Kidney (tissue), 13 donors: ENCODE measurements at regions not wholly inside any gene's neighbourhood (a gene's known extent, or its start where the extent isn't known, plus 50 kb on each side); places are given as distances from the start of the nearest gene placed in this dataset.
"Not testable (repeated sequence)": the region's sequence is repeated elsewhere in the genome, so short reads cannot be mapped to it uniquely, and the experiment has no call there.

Source experiments
- DNase-seq, 5 donors: peaks; one replicate each; pipeline ENCODE4 v3.0.0-alpha.2; 2013 to 2020
- FAIRE-seq: peaks from 2 replicates; lab custom pipeline; 2012; peaks lifted over from hg19 to GRCh38; lab: Jason Lieb, UNC
- H3K27ac ChIP-seq, 2 donors: one replicate each; pipeline ENCODE4 v1.7.0; 2013; ENCODE audit warnings: low read depth in 2 of 2, low read length in 2 of 2, inconsistent platforms in 1 of 2
- H3K27me3 ChIP-seq: one replicate; pipeline ENCODE4 v1.7.1; 2013; ENCODE audit warnings: low read length, inconsistent platforms; ENCODE audit not compliant: control insufficient read depth, insufficient read depth
- H3K36me3 ChIP-seq, 3 donors: one replicate each; pipeline versions ENCODE4 v1.7.0 to v1.7.1; 2013; ENCODE audit warnings: low read length in 3 of 3, control low read depth in 1 of 3, inconsistent platforms in 1 of 3; ENCODE audit not compliant: insufficient read depth in 3 of 3, control insufficient read depth in 2 of 3
- H3K4me1 ChIP-seq, 3 donors: one replicate each; pipeline versions ENCODE4 v1.7.0 to v1.7.1; 2013; ENCODE audit warnings: low read length in 3 of 3, inconsistent platforms in 1 of 3, low read depth in 1 of 3; ENCODE audit not compliant: control insufficient read depth in 2 of 3, insufficient read depth in 2 of 3
- H3K4me3 ChIP-seq, 3 donors: one replicate each; pipeline versions ENCODE4 v1.7.0 to v1.8.1; 2013; ENCODE audit warnings: low read length in 3 of 3, control low read depth in 1 of 3, inconsistent platforms in 1 of 3
- H3K9ac ChIP-seq, 3 donors: one replicate each; pipeline versions ENCODE4 v1.7.0 to v1.7.1; 2013; ENCODE audit warnings: low read length in 3 of 3, control low read depth in 1 of 3, inconsistent platforms in 1 of 3
- H3K9me3 ChIP-seq, 3 donors: one replicate each; pipeline versions ENCODE4 v1.7.0 to v1.7.1; 2013; ENCODE audit warnings: low read length in 3 of 3, control low read depth in 1 of 3, inconsistent platforms in 1 of 3; ENCODE audit not compliant: control insufficient read depth in 2 of 3, insufficient read depth in 1 of 3
- CTCF ChIP-seq: IDR thresholded peaks from 3 replicates; pipeline ENCODE4 v1.5.1; 2012; ENCODE audit warnings: mild to moderate bottlenecking, moderate library complexity, borderline replicate concordance; ENCODE audit not compliant: insufficient read depth; ENCODE audit errors: extremely low read depth
- intact Hi-C: fragments of 100-400 bp; cut with DNase I; formaldehyde crosslinking; loops from one replicate; pipeline ENCODE4 v1.11.1; 2022
- donor health status: control.
- donor health status: control.
- donor health status: control.
- donor health status: control.
- donor health status: control.
- donor health status: DM: yes; HTN: yes; CAD: no.
- donor health status: Normal renal cell carcinoma (clear cell type).

- Histone ChIP-seq H3K9ac (no peak overlapping the region), H3K4me3 (no peak overlapping the region), H3K27ac (no peak overlapping the region), H3K27me3 (no peaks in the 10 kb centered on the region), H3K9me3 (no peaks in the 10 kb centered on the region), H3K4me1 (no peaks in the 10 kb centered on the region), H3K36me3 (no peaks in the 10 kb centered on the region)
- no peak for FAIRE-seq
- TF ChIP-seq CTCF, result no peak
- intact Hi-C loops, result no loop called here
- DNase-seq, result no peak
These were observed 208.6 kb downstream of the RASSF9 start for GRCh38 chr12:85627584-85627983.

- H3K36me3 ChIP-seq, DNase-seq, H3K27ac ChIP-seq, intact Hi-C loops, H3K9me3 ChIP-seq, H3K4me1 ChIP-seq, H3K4me3 ChIP-seq, H3K27me3 ChIP-seq, FAIRE-seq, H3K9ac ChIP-seq: not testable (repeated sequence)
These were observed 207.6 kb downstream of the RASSF9 start for GRCh38 chr12:85628562-85628961.

DNA sequence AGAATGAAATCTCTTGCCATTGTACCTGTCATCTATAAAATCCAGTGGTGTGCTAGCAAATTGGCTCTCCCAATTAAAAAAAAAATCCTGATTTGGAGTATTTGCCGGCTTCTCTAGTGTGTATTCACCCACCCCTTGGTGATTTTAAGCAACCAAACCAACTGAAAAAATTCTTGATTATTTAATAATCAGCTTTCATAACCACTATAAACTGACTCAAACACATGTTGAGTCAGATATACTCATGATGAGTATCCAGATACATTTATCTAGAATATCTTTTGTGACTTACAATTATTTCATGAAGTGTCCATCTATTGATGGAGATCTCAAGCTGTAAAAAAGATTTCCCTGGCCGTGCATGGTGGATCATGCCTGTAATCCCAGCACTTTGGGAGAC lies 205.4 kb downstream of the RASSF9 start:
- no peaks in the 10 kb centered on the region for H3K4me1 ChIP-seq
- H3K27me3 ChIP-seq, result no peaks in the 10 kb centered on the region
- no peaks in the 10 kb centered on the region for H3K36me3 ChIP-seq
- no peak for TF ChIP-seq CTCF
- DNase-seq, result no peak
- no peaks in the 10 kb centered on the region for H3K9me3 ChIP-seq
- no peak overlapping the region for H3K4me3 ChIP-seq
- H3K27ac ChIP-seq, result no peak overlapping the region
- no peak for FAIRE-seq
- intact Hi-C loops, result no loop called here
- H3K9ac ChIP-seq, result no peak overlapping the region

- Histone ChIP-seq H3K27ac (no peak overlapping the region), H3K9me3 (no peaks in the 10 kb centered on the region), H3K27me3 (no peaks in the 10 kb centered on the region), H3K9ac (no peak overlapping the region), H3K4me1 (no peaks in the 10 kb centered on the region), H3K36me3 (no peaks in the 10 kb centered on the region), H3K4me3 (no peak overlapping the region)
- DNase-seq (peak in 1 of 5 donors; percentile 3), FAIRE-seq (no peak)
- no peak for TF ChIP-seq CTCF
- intact Hi-C loops, result no loop called here
These were observed 203.8 kb downstream of the RASSF9 start for GRCh38 chr12:85632390-85632789.
